HUES64 (cell line): ENCODE measurements at regions not wholly inside any gene's neighbourhood (a gene's known extent, or its start where the extent isn't known, plus 50 kb on each side); places are given as distances from the start of the nearest gene placed in this dataset.

Experiments
- H3K27ac ChIP-seq: 2 replicates; pipeline ENCODE4 v1.7.0; 2013; ENCODE audit warnings: low read depth, low read length, inconsistent platforms
- H3K27me3 ChIP-seq: 2 replicates; pipeline ENCODE4 v1.6.1; 2013; ENCODE audit warnings: mild to moderate bottlenecking, low read length; ENCODE audit not compliant: insufficient read depth
- H3K36me3 ChIP-seq: 2 replicates; pipeline ENCODE4 v1.6.1; 2013; ENCODE audit warnings: mild to moderate bottlenecking, low read length; ENCODE audit not compliant: insufficient read depth
- H3K4me1 ChIP-seq: 2 replicates; pipeline ENCODE4 v1.6.1; 2013; ENCODE audit warnings: mild to moderate bottlenecking, low read length, moderate library complexity; ENCODE audit not compliant: insufficient read depth
- H3K4me3 ChIP-seq: 2 replicates; pipeline ENCODE4 v1.5.1; 2013; ENCODE audit warnings: mild to moderate bottlenecking, low read length, moderate library complexity
- H3K9ac ChIP-seq: 2 replicates; pipeline ENCODE4 v1.6.1; 2013; ENCODE audit warnings: mild to moderate bottlenecking, low read depth, low read length
- H3K9me3 ChIP-seq: 2 replicates; pipeline ENCODE4 v1.6.1; 2013; ENCODE audit warnings: low read depth, low read length; ENCODE audit not compliant: insufficient read depth
- WGBS: fragments of 150-250, 120-280 bp; methylation state at CpG from one replicate; pipeline ENCODE4 v1.1.7; 2013; ENCODE audit warnings: missing lambda C conversion rate; 5-methylcytosine and 5-hydroxymethylcytosine counted together

- Histone ChIP-seq H3K36me3 (no peaks in the 10 kb centered on the region), H3K4me3 (no peak overlapping the region), H3K9me3 (no peaks in the 10 kb centered on the region), H3K27me3 (no peaks in the 10 kb centered on the region), H3K9ac (no peak overlapping the region), H3K27ac (no peak overlapping the region), H3K4me1 (peaks cover 31% of the 10 kb centered on the region)
- 9% methylated on average over 2 of the region's 2 CpGs for WGBS
Observed at GRCh38 chr12:77161944-77162343, 96.6 kb upstream of the E2F7 start.

GRCh38 chr12:77160931-77161330 is 95.6 kb upstream of the E2F7 start:
- Histone ChIP-seq H3K4me1 (peaks cover 31% of the 10 kb centered on the region), H3K9ac (no peak overlapping the region), H3K36me3 (no peaks in the 10 kb centered on the region), H3K27ac (no peak overlapping the region), H3K27me3 (no peaks in the 10 kb centered on the region), H3K9me3 (no peaks in the 10 kb centered on the region), H3K4me3 (no peak overlapping the region)

GRCh38 chr12:77153706-77154105 is 88.3 kb upstream of the E2F7 start:
- H3K27me3 ChIP-seq: no peaks in the 10 kb centered on the region
- 93% methylated on average over 2 of the region's 3 CpGs for WGBS
- no peak overlapping the region for H3K4me3 ChIP-seq
- no peaks in the 10 kb centered on the region for H3K9me3 ChIP-seq
- H3K4me1 ChIP-seq: peaks cover 5% of the 10 kb centered on the region; the same call in 1 of the 2 replicates
- H3K9ac ChIP-seq: no peak overlapping the region
- H3K27ac ChIP-seq: no peak overlapping the region
- no peaks in the 10 kb centered on the region for H3K36me3 ChIP-seq

- WGBS: 8% methylated on average over 2 of the region's 2 CpGs
- no peak overlapping the region for H3K27ac ChIP-seq
Observed at GRCh38 chr12:77152623-77153193, 87.3 kb upstream of the E2F7 start.

GRCh38 chr12:77151030-77151429 is 85.7 kb upstream of the E2F7 start:
- Histone ChIP-seq H3K4me3 (no peak overlapping the region), H3K27me3 (no peaks in the 10 kb centered on the region), H3K9me3 (no peaks in the 10 kb centered on the region), H3K9ac (no peak overlapping the region), H3K4me1 (peaks cover 5% of the 10 kb centered on the region; the same call in 1 of the 2 replicates), H3K36me3 (no peaks in the 10 kb centered on the region), H3K27ac (no peak overlapping the region)
- WGBS: 65% methylated on average over 4 of the region's 4 CpGs

More at GRCh38 chr12:77152623-77153193, 87.3 kb upstream of the E2F7 start:
- H3K9ac ChIP-seq: no peak overlapping the region
- no peak overlapping the region for H3K4me3 ChIP-seq
- H3K9me3 ChIP-seq: no peaks in the 10 kb centered on the region
- no peaks in the 10 kb centered on the region for H3K27me3 ChIP-seq
- H3K36me3 ChIP-seq: no peaks in the 10 kb centered on the region
- H3K4me1 ChIP-seq: peaks cover 5% of the 10 kb centered on the region; the same call in 1 of the 2 replicates

GRCh38 chr12:77133566-77133965 is 68.2 kb upstream of the E2F7 start:
- WGBS: 28% methylated on average over 3 of the region's 3 CpGs
- Histone ChIP-seq H3K4me1 (no peaks in the 10 kb centered on the region), H3K9ac (no peak overlapping the region), H3K27me3 (no peaks in the 10 kb centered on the region), H3K9me3 (no peaks in the 10 kb centered on the region), H3K4me3 (no peak overlapping the region), H3K36me3 (no peaks in the 10 kb centered on the region), H3K27ac (no peak overlapping the region)

GRCh38 chr12:77131977-77132490 is 66.7 kb upstream of the E2F7 start:
- no peak overlapping the region for H3K9ac ChIP-seq
- 100% methylated on average over 1 of the region's 2 CpGs for WGBS
- H3K9me3 ChIP-seq: no peaks in the 10 kb centered on the region
- no peaks in the 10 kb centered on the region for H3K36me3 ChIP-seq
- no peak overlapping the region for H3K27ac ChIP-seq
- no peaks in the 10 kb centered on the region for H3K27me3 ChIP-seq
- H3K4me3 ChIP-seq: no peak overlapping the region
- no peaks in the 10 kb centered on the region for H3K4me1 ChIP-seq

GRCh38 chr12:77130193-77130592 is 64.8 kb upstream of the E2F7 start:
- 92% methylated on average over 6 of the region's 6 CpGs for WGBS
- H3K36me3 ChIP-seq: no peaks in the 10 kb centered on the region
- no peaks in the 10 kb centered on the region for H3K4me1 ChIP-seq
- H3K9me3 ChIP-seq: no peaks in the 10 kb centered on the region
- H3K4me3 ChIP-seq: no peak overlapping the region
- no peaks in the 10 kb centered on the region for H3K27me3 ChIP-seq
- no peak overlapping the region for H3K27ac ChIP-seq
- no peak overlapping the region for H3K9ac ChIP-seq

GRCh38 chr12:77124767-77125166 is 59.4 kb upstream of the E2F7 start:
- H3K27me3 ChIP-seq: no peaks in the 10 kb centered on the region
- 87% methylated on average over 2 of the region's 2 CpGs for WGBS
- no peak overlapping the region for H3K27ac ChIP-seq
- no peak overlapping the region for H3K4me3 ChIP-seq
- no peak overlapping the region for H3K9ac ChIP-seq
- H3K4me1 ChIP-seq: no peaks in the 10 kb centered on the region
- H3K36me3 ChIP-seq: no peaks in the 10 kb centered on the region
- no peaks in the 10 kb centered on the region for H3K9me3 ChIP-seq

- no peaks in the 10 kb centered on the region for H3K4me1 ChIP-seq
- no peaks in the 10 kb centered on the region for H3K36me3 ChIP-seq
- H3K27me3 ChIP-seq: no peaks in the 10 kb centered on the region
- H3K4me3 ChIP-seq: no peak overlapping the region
- H3K27ac ChIP-seq: no peak overlapping the region
- no peaks in the 10 kb centered on the region for H3K9me3 ChIP-seq
- no peak overlapping the region for H3K9ac ChIP-seq
Observed at GRCh38 chr12:77122661-77123060, 57.3 kb upstream of the E2F7 start.

GRCh38 chr12:77122236-77122635 is 56.9 kb upstream of the E2F7 start:
- 92% methylated on average over 4 of the region's 4 CpGs for WGBS
- H3K36me3 ChIP-seq: no peaks in the 10 kb centered on the region
- H3K27me3 ChIP-seq: no peaks in the 10 kb centered on the region
- H3K4me1 ChIP-seq: no peaks in the 10 kb centered on the region
- H3K27ac ChIP-seq: no peak overlapping the region
- H3K4me3 ChIP-seq: no peak overlapping the region
- H3K9me3 ChIP-seq: no peaks in the 10 kb centered on the region
- H3K9ac ChIP-seq: no peak overlapping the region
